HepG2 (cell line): ENCODE measurements at regions not wholly inside any gene's neighbourhood (a gene's known extent, or its start where the extent isn't known, plus 50 kb on each side); places are given as distances from the start of the nearest gene placed in this dataset.

ENCODE experiments used
- ATAC-seq: fragments of 200-7000 bp; cut with Tn5 transposase; 3 replicates; pipeline ENCODE4 v1.9.1; 2020; ENCODE audit warnings: mild to moderate bottlenecking, moderate library complexity
- BruUV-seq: library from RNA; stranded (reverse); fragments of 400-500 nt; replicated peaks from 2 replicates; lab custom pipeline; 2021; lab: Mats Ljungman, UMichigan
- CTCF ChIA-PET: fragments of 300-600 bp; formaldehyde crosslinking; extraction: SDS; loops from one replicate; lab custom pipeline; 2021; ENCODE audit warnings: low total read pairs, inconsistent platforms, low intra/inter-chr PET ratio; lab: Yijun Ruan, JAX
- POLR2A ChIA-PET: fragments of 350-600 bp; sonication (Branson Sonifier 250); formaldehyde crosslinking; loops from one replicate; lab custom pipeline; 2020; ENCODE audit warnings: antibody characterized with exemption, inconsistent platforms; lab: Yijun Ruan, JAX
- DNase-seq: peaks from one replicate; pipeline ENCODE4 v3.0.0-alpha.2; 2015; ENCODE audit warnings: low spot score
- FAIRE-seq: peaks from 3 replicates; lab custom pipeline; 2011; peaks lifted over from hg19 to GRCh38; lab: Jason Lieb, UNC
- H2AFZ ChIP-seq: one replicate; pipeline ENCODE4 v1.6.1; 2011; ENCODE audit warnings: low read length, inconsistent platforms
- H3K27ac ChIP-seq: fragments of 300-600 bp; 3 replicates; pipeline ENCODE4 v1.8.0; 2011; ENCODE audit warnings: mixed run types, mild to moderate bottlenecking, mixed read lengths, low read length, inconsistent platforms; ENCODE audit not compliant: insufficient read depth; ENCODE audit errors: extremely low read length
- H3K27me3 ChIP-seq, 2 experiments: fragments of 200-600 bp in 1 of 2; 2 replicates in 1 of 2; 3 replicates in 1 of 2; pipeline versions ENCODE4 v1.6.0 to v1.8.0; 2011; ENCODE audit warnings: low read length in 2 of 2, mild to moderate bottlenecking in 2 of 2, moderate library complexity in 2 of 2, inconsistent platforms in 1 of 2; ENCODE audit not compliant: insufficient read depth in 2 of 2, control insufficient read depth in 1 of 2
- H3K36me3 ChIP-seq, 2 experiments: fragments of 200-600 bp in 1 of 2; replicated peaks in 1 of 2; 2 replicates in 1 of 2; 3 replicates in 1 of 2; pipeline versions ENCODE4 v1.5.1 to v1.8.0; 2011; ENCODE audit warnings: low read length in 2 of 2, inconsistent platforms in 1 of 2; ENCODE audit not compliant: insufficient read depth in 2 of 2, control insufficient read depth in 1 of 2
- H3K4me1 ChIP-seq: 2 replicates; pipeline ENCODE4 v1.5.1; 2012; ENCODE audit warnings: low read length, inconsistent platforms; ENCODE audit not compliant: insufficient read depth
- H3K4me2 ChIP-seq: 2 replicates; pipeline ENCODE4 v1.6.0; 2011; ENCODE audit warnings: low read depth, low read length, inconsistent platforms
- H3K4me3 ChIP-seq, 3 experiments: fragments of 200-600 bp in 1 of 3; sonication (generic), shearing (Covaris generic) in 1 of 3; replicated peaks in 1 of 3; 2 replicates each; pipeline ENCODE4 v1.5.1; 2011 to 2016; ENCODE audit warnings: low read length in 3 of 3, inconsistent platforms in 2 of 3, low read depth in 2 of 3, mild to moderate bottlenecking in 2 of 3, control low read depth in 1 of 3, mixed read lengths in 1 of 3; ENCODE audit not compliant: insufficient read depth in 1 of 3
- H3K79me2 ChIP-seq: one replicate; pipeline ENCODE4 v1.6.1; 2011; ENCODE audit warnings: low read length, inconsistent platforms; ENCODE audit not compliant: insufficient read depth
- H3K9ac ChIP-seq: 2 replicates; pipeline ENCODE4 v1.6.0; 2011; ENCODE audit warnings: mild to moderate bottlenecking, low read depth, low read length, inconsistent platforms; ENCODE audit not compliant: insufficient read depth
- H3K9me3 ChIP-seq: 2 replicates; pipeline ENCODE4 v1.5.1; 2012; ENCODE audit warnings: mild to moderate bottlenecking, low read length
- H4K20me1 ChIP-seq: 2 replicates; pipeline ENCODE4 v1.6.0; 2011; ENCODE audit warnings: inconsistent platforms, mild to moderate bottlenecking, low read length, moderate library complexity; ENCODE audit not compliant: insufficient read depth
- AGO2 ChIP-seq: fragments of 200-400 bp; formaldehyde crosslinking; optimal IDR thresholded peaks from 2 replicates; pipeline ENCODE3; 2017; ENCODE audit warnings: mild to moderate bottlenecking, low read depth, low read length, moderate library complexity
- HIVEP1 ChIP-seq: sonication (generic); formaldehyde crosslinking; IDR thresholded peaks from 2 replicates; pipeline ENCODE4 v1.4.0; 2020; ENCODE audit warnings: mild to moderate bottlenecking, missing genetic modification reagents
- HNRNPK ChIP-seq: fragments of 200-400 bp; formaldehyde crosslinking; IDR thresholded peaks from 2 replicates; pipeline ENCODE4 v1.6.1; 2018; ENCODE audit warnings: low read length, low read depth, moderate library complexity, mild to moderate bottlenecking; ENCODE audit not compliant: poor library complexity, severe bottlenecking
- THAP8 ChIP-seq: sonication (generic); formaldehyde crosslinking; IDR thresholded peaks from 2 replicates; pipeline ENCODE4 v1.5.1; 2020; ENCODE audit warnings: missing genetic modification reagents, mild to moderate bottlenecking, borderline replicate concordance
- ZEB1 ChIP-seq: IDR thresholded peaks from 2 replicates; pipeline ENCODE4 v1.6.1; 2012; ENCODE audit warnings: mild to moderate bottlenecking, low read depth, inconsistent platforms; ENCODE audit not compliant: insufficient replicate concordance
- ZNF572 ChIP-seq: sonication (generic); formaldehyde crosslinking; IDR thresholded peaks from 2 replicates; pipeline ENCODE4 v1.5.1; 2020; ENCODE audit warnings: mild to moderate bottlenecking, missing genetic modification reagents
- ZNF614 ChIP-seq: IDR thresholded peaks from 2 replicates; pipeline ENCODE4 v1.6.1; 2018; ENCODE audit warnings: missing biosample characterization, missing genetic modification reagents, inconsistent platforms, borderline replicate concordance
- ZNF878 ChIP-seq: sonication (generic); formaldehyde crosslinking; IDR thresholded peaks from 2 replicates; pipeline ENCODE4 v1.8.1; 2023; ENCODE audit warnings: mild to moderate bottlenecking, missing genetic modification reagents, moderate library complexity
- WGBS: methylation state at CpG from one replicate; pipeline ENCODE4 v1.1.6; 2017; ENCODE audit warnings: low lambda C conversion rate; 5-methylcytosine and 5-hydroxymethylcytosine counted together
- in situ Hi-C: cut with HindIII; loops from 2 replicates; pipeline ENCODE4 v1.10.0; 2017; ENCODE audit warnings: low pct_unique_long_range_greater_than_20kb; ENCODE audit not compliant: extremely low pct_ligation_motif_present
- intact Hi-C: fragments of 100-400 bp; cut with micrococcal nuclease; formaldehyde crosslinking; loops from one replicate; pipeline ENCODE4 v1.10.0; 2022; ENCODE audit not compliant: unreplicated experiment
- TF ChIP-seq, protein P1 (sequence below): sonication (generic); formaldehyde crosslinking; conservative IDR thresholded peaks from 2 replicates; pipeline ENCODE4 v1.8.0; 2022; ENCODE audit warnings: missing genetic modification reagents
- TF ChIP-seq, protein P2 (sequence below): IDR thresholded peaks from 2 replicates; pipeline ENCODE4 v1.6.1; 2012; ENCODE audit warnings: low read depth, low read length, improper control_type of control experiment

DNA sequence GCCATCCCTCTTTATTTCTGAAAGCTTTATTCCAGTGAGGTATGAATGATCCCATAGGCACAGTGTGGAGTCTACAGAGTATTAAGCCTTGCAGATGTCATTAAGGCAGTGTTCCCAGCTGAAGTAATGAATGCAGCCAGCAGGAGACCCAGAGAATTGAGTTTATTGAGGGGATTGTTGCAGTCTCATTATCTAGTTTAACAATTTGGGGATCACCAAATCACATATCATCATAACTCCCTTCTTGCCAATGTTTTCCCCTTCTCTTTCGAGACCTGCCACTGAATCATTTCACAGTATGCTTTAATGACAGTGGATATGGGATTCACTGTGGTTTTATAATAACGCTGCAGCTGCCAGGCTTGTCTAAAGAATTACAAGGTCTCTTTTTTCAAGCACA, 249.3 kb upstream of the FSHR start:
- FAIRE-seq: no peak
- Histone ChIP-seq H3K9ac (no peak overlapping the region), H3K36me3 (no peaks in the 10 kb centered on the region), H3K27me3 (no peaks in the 10 kb centered on the region), H3K4me2 (no peak overlapping the region), H2AFZ (no peak overlapping the region), H3K27ac (no peak overlapping the region), H3K4me3 (no peak overlapping the region), H3K79me2 (no peaks in the 10 kb centered on the region), H3K4me1 (no peaks in the 10 kb centered on the region), H3K9me3 (0 out of 2 replicates have a peak, but pooled peaks cover under 1% of the 10 kb centered on the region), H4K20me1 (no peaks in the 10 kb centered on the region)
- CTCF ChIA-PET: no interaction called here
- no peak for DNase-seq
- no peak for ATAC-seq
- POLR2A ChIA-PET: no interaction called here
- intact Hi-C loops: no loop called here
- in situ Hi-C loops: no loop called here
- TF ChIP-seq HIVEP1 (CRISPR knock-in tag): no peak
- TF ChIP-seq ZEB1: no peak
- no peak for TF ChIP-seq AGO2
- no peak for TF ChIP-seq ZNF878 (CRISPR knock-in tag)
- no peak for TF ChIP-seq HNRNPK
- no peak for TF ChIP-seq THAP8
- TF ChIP-seq ZNF572 (CRISPR knock-in tag): no peak
- TF ChIP-seq, protein P1, sequence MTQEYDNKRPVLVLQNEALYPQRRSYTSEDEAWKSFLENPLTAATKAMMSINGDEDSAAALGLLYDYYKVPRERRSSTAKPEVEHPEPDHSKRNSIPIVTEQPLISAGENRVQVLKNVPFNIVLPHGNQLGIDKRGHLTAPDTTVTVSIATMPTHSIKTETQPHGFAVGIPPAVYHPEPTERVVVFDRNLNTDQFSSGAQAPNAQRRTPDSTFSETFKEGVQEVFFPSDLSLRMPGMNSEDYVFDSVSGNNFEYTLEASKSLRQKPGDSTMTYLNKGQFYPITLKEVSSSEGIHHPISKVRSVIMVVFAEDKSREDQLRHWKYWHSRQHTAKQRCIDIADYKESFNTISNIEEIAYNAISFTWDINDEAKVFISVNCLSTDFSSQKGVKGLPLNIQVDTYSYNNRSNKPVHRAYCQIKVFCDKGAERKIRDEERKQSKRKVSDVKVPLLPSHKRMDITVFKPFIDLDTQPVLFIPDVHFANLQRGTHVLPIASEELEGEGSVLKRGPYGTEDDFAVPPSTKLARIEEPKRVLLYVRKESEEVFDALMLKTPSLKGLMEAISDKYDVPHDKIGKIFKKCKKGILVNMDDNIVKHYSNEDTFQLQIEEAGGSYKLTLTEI (CRISPR knock-in tag): no peak
- TF ChIP-seq, protein P2, sequence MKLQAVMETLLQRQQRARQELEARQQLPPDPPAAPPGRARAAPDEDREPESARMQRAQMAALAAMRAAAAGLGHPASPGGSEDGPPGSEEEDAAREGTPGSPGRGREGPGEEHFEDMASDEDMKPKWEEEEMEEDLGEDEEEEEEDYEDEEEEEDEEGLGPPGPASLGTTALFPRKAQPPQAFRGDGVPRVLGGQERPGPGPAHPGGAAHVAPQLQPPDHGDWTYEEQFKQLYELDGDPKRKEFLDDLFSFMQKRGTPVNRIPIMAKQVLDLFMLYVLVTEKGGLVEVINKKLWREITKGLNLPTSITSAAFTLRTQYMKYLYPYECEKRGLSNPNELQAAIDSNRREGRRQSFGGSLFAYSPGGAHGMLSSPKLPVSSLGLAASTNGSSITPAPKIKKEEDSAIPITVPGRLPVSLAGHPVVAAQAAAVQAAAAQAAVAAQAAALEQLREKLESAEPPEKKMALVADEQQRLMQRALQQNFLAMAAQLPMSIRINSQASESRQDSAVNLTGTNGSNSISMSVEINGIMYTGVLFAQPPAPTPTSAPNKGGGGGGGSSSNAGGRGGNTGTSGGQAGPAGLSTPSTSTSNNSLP: no peak
- TF ChIP-seq ZNF614: no peak
- BruUV-seq: no TSS peak
- WGBS: 0% methylated on average over 2 of the region's 2 CpGs
